ENCODE measurements at regions not wholly inside any gene's neighbourhood (a gene's known extent, or its start where the extent isn't known, plus 50 kb on each side); places are given as distances from the start of the nearest gene placed in this dataset.

GRCh38 chr5:30809933-30810332, 383.6 kb upstream of the CDH6 start:
- Histone ChIP-seq H3K4me3 (ENCODE audit: low read depth in 1 of 2, low read length in 2 of 2) (no peak overlapping the region), H3K4me2 (ENCODE audit: insufficient read depth, low read length) (no peak overlapping the region), H4K20me1 (ENCODE audit: insufficient read depth, low read length) (no peaks in the 10 kb centered on the region), H2AFZ (ENCODE audit: low read depth, low read length) (no peak overlapping the region), H3K27ac (ENCODE audit: low read length) (no peak overlapping the region), H3K9ac (ENCODE audit: low read depth, low read length) (no peak overlapping the region), H3K36me3 (ENCODE audit: insufficient read depth, low read length) (no peaks in the 10 kb centered on the region), H3K9me3 (ENCODE audit: insufficient read depth, low read length, severe bottlenecking) (peaks cover under 1% of the 10 kb centered on the region), H3K4me1 (ENCODE audit: insufficient read depth, low read length) (no peaks in the 10 kb centered on the region), H3K79me2 (ENCODE audit: insufficient read depth, low read length) (no peaks in the 10 kb centered on the region), H3K27me3 (ENCODE audit: insufficient read depth, low read length, poor library complexity) (no peaks in the 10 kb centered on the region)
- TF ChIP-seq EZH2 (IDR thresholded peaks at IDR 0.05; ENCODE audit: borderline replicate concordance, low read depth, low read length, severe bottlenecking) (no peak), CTCF (IDR thresholded peaks at IDR 0.05; ENCODE audit: borderline replicate concordance, extremely low read depth, low read length, poor library complexity, severe bottlenecking) (no peak)
- ATAC-seq (ENCODE audit: insufficient read depth, low read depth) (no peak), DNase-seq (no peak)

DNA sequence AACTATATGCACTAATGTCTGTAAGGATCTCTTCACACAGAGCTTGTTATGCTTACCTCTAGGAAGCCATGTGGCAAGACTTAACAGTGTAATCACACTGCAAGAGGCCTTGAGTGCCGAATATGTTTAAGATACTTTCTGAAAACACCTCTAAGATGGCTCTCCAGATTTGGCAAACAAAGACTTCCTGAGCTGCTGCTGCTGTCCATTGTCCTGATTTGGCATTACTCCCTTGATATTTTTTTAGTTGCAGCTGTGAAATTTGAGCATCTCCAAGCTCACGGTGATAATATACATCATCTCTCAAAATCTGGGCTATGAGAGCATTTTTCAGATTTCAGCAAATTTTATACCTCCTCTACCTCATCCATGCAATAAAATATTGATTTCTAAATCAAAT, 384.5 kb upstream of the CDH6 start:
- no peak for TF ChIP-seq EZH2 (IDR thresholded peaks at IDR 0.05; ENCODE audit: borderline replicate concordance, low read depth, low read length, severe bottlenecking)
- no peak for TF ChIP-seq CTCF (IDR thresholded peaks at IDR 0.05; ENCODE audit: borderline replicate concordance, extremely low read depth, low read length, poor library complexity, severe bottlenecking)
- Histone ChIP-seq H3K4me1 (ENCODE audit: insufficient read depth, low read length) (no peaks in the 10 kb centered on the region), H3K79me2 (ENCODE audit: insufficient read depth, low read length) (no peaks in the 10 kb centered on the region), H3K9me3 (ENCODE audit: insufficient read depth, low read length, severe bottlenecking) (peaks cover 2% of the 10 kb centered on the region), H3K4me3 (ENCODE audit: low read depth in 1 of 2, low read length in 2 of 2) (no peak overlapping the region), H2AFZ (ENCODE audit: low read depth, low read length) (no peak overlapping the region), H3K27ac (ENCODE audit: low read length) (no peak overlapping the region), H3K9ac (ENCODE audit: low read depth, low read length) (no peak overlapping the region), H4K20me1 (ENCODE audit: insufficient read depth, low read length) (no peaks in the 10 kb centered on the region), H3K27me3 (ENCODE audit: insufficient read depth, low read length, poor library complexity) (no peaks in the 10 kb centered on the region), H3K4me2 (ENCODE audit: insufficient read depth, low read length) (no peak overlapping the region), H3K36me3 (ENCODE audit: insufficient read depth, low read length) (no peaks in the 10 kb centered on the region)
- no peak for DNase-seq
- no peak for ATAC-seq (ENCODE audit: insufficient read depth, low read depth)

DNA sequence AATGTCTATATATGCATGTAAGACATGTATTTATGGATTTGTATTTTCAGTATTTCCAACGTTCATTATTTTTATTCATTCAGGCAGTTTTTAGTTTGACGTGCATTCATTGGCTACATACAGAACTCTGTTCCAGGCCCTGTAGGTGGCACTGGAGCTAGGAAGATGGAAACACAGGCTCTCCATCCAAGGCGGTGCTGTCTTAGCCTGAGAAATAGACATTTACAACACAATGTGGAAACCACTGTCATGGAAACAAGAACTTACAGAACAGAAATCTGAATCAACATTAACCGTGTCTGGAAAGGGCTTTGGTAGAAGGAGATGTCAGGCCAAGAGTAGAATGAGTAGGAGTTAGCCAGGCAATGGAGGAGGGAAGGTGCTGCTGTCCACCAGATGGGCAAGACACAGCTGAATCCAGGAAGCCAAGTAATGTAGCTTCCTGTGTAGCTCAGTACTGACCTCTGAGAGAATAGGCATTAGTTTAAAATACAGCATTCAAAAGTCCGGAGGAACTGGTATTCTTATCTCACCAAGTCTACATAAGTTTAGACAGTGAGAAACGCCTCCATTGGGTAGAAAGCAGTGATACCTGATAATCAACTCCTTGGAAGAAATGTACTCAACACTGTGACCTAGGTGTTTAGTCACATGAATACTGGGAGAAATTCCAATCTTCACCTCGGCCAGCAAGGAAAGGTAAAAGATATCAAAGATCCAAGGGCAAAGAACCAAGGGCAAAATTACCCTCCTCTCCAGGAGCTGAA, 388.6 kb upstream of the CDH6 start:
- Histone ChIP-seq H2AFZ (ENCODE audit: low read depth, low read length) (no peak overlapping the region), H4K20me1 (ENCODE audit: insufficient read depth, low read length) (no peaks in the 10 kb centered on the region), H3K27ac (ENCODE audit: low read length) (no peak overlapping the region), H3K27me3 (ENCODE audit: insufficient read depth, low read length, poor library complexity) (no peaks in the 10 kb centered on the region), H3K4me2 (ENCODE audit: insufficient read depth, low read length) (no peak overlapping the region), H3K9ac (ENCODE audit: low read depth, low read length) (no peak overlapping the region), H3K36me3 (ENCODE audit: insufficient read depth, low read length) (no peaks in the 10 kb centered on the region), H3K9me3 (ENCODE audit: insufficient read depth, low read length, severe bottlenecking) (peaks cover 2% of the 10 kb centered on the region), H3K4me1 (ENCODE audit: insufficient read depth, low read length) (no peaks in the 10 kb centered on the region), H3K79me2 (ENCODE audit: insufficient read depth, low read length) (no peaks in the 10 kb centered on the region), H3K4me3 (ENCODE audit: low read depth in 1 of 2, low read length in 2 of 2) (no peak overlapping the region)
- DNase-seq (no peak), ATAC-seq (ENCODE audit: insufficient read depth, low read depth) (no peak)
- no peak for TF ChIP-seq CTCF (IDR thresholded peaks at IDR 0.05; ENCODE audit: borderline replicate concordance, extremely low read depth, low read length, poor library complexity, severe bottlenecking)
- TF ChIP-seq EZH2 (IDR thresholded peaks at IDR 0.05; ENCODE audit: borderline replicate concordance, low read depth, low read length, severe bottlenecking) = no peak

Measured in DND-41 (cell line).